Calu3 (cell line): ENCODE measurements at regions not wholly inside any gene's neighbourhood (a gene's known extent, or its start where the extent isn't known, plus 50 kb on each side); places are given as distances from the start of the nearest gene placed in this dataset.

Experiments
- BruUV-seq: library from RNA; stranded (reverse); fragments of 400-500 nt; replicated peaks from 2 replicates; lab custom pipeline; 2021; lab: Mats Ljungman, UMichigan
- CTCF ChIA-PET: fragments of 300-600 bp; sonication (Branson Sonifier 250); formaldehyde crosslinking; loops from one replicate; lab custom pipeline; 2022; ENCODE audit warnings: antibody characterized with exemption; lab: Charles Lee
- DNase-seq: peaks from one replicate; pipeline ENCODE4 v3.0.0; 2022
- H3K27ac Mint-ChIP-seq: one replicate; pipeline ENCODE4 v1.8.0; 2022; ENCODE audit warnings: mixed read lengths; ENCODE audit not compliant: unreplicated experiment
- H3K27me3 Mint-ChIP-seq: one replicate; pipeline ENCODE4 v1.8.0; 2022; ENCODE audit warnings: mixed read lengths; ENCODE audit not compliant: unreplicated experiment
- H3K36me3 Mint-ChIP-seq: one replicate; pipeline ENCODE4 v1.8.0; 2022; ENCODE audit warnings: mild to moderate bottlenecking, moderate library complexity, mixed read lengths; ENCODE audit not compliant: insufficient read depth, unreplicated experiment
- H3K4me1 Mint-ChIP-seq: one replicate; pipeline ENCODE4 v1.8.0; 2022; ENCODE audit warnings: mild to moderate bottlenecking, low read depth, mixed read lengths; ENCODE audit not compliant: unreplicated experiment
- H3K4me3 Mint-ChIP-seq: one replicate; pipeline ENCODE4 v1.8.0; 2022; ENCODE audit warnings: mild to moderate bottlenecking, low read depth, moderate library complexity, mixed read lengths; ENCODE audit not compliant: unreplicated experiment
- H3K9me3 Mint-ChIP-seq: one replicate; pipeline ENCODE4 v1.8.0; 2022; ENCODE audit warnings: low read depth, mixed read lengths; ENCODE audit not compliant: unreplicated experiment
- intact Hi-C: fragments of 100-400 bp; cut with micrococcal nuclease; formaldehyde crosslinking; loops from one replicate; pipeline ENCODE4 v1.10.0; 2022; ENCODE audit not compliant: unreplicated experiment
- TF ChIP-seq, protein P1 (sequence below): fragments of 200-600 bp; IDR thresholded peaks from one replicate; pipeline ENCODE4 v1.8.0; 2022; ENCODE audit warnings: antibody characterized with exemption; ENCODE audit not compliant: unreplicated experiment

DNA sequence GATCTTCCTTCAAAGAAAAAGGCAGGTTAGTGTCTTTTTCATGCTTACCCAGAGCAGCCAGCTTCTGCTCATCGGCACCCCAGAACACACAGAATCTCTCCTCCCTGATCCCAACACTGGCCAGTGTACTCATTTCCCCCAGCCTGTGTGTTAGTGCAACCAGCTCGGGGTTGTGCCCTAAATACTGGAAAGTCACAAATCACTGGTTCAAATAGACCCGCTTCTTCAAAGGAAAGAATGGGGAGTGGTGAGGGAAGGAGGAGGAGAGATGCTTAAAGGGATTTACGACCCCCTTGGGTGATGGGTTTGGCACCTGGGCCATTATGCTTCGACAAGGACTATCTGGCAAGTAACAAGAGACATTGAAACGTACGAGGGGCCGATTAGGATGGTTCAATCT, 114.0 kb downstream of the FOXB1 start:
- H3K9me3 Mint-ChIP-seq, result no peaks in the 10 kb centered on the region
- TF ChIP-seq, protein P1, sequence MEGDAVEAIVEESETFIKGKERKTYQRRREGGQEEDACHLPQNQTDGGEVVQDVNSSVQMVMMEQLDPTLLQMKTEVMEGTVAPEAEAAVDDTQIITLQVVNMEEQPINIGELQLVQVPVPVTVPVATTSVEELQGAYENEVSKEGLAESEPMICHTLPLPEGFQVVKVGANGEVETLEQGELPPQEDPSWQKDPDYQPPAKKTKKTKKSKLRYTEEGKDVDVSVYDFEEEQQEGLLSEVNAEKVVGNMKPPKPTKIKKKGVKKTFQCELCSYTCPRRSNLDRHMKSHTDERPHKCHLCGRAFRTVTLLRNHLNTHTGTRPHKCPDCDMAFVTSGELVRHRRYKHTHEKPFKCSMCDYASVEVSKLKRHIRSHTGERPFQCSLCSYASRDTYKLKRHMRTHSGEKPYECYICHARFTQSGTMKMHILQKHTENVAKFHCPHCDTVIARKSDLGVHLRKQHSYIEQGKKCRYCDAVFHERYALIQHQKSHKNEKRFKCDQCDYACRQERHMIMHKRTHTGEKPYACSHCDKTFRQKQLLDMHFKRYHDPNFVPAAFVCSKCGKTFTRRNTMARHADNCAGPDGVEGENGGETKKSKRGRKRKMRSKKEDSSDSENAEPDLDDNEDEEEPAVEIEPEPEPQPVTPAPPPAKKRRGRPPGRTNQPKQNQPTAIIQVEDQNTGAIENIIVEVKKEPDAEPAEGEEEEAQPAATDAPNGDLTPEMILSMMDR, result no peak
- peaks cover 8% of the 10 kb centered on the region for H3K27me3 Mint-ChIP-seq
- no peak overlapping the region for H3K4me3 Mint-ChIP-seq
- intact Hi-C loops, result no loop called here
- DNase-seq, result no peak
- BruUV-seq, result no TSS peak
- H3K36me3 Mint-ChIP-seq, result no peaks in the 10 kb centered on the region
- no peak overlapping the region for H3K27ac Mint-ChIP-seq
- peaks cover 11% of the 10 kb centered on the region for H3K4me1 Mint-ChIP-seq
- CTCF ChIA-PET, result no interaction called here

DNA sequence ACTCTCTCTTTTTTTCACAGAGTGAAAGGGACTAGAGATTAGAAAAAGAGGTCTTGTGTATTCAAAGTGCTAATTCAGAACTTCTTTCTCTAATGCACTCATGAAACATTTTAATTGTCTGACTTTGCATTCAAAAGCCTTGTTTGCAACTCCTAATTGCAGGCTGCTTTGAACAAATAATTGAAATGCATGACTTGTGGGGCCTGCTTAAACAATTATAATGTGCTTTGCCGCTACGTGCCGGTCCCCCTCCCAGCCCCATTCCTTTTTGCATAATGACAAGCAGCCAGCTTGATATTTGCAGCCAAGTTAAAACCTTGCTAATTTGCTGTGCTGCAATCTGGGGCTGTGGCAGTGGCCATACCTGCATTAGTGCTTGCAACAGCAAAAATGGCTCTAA, 114.5 kb downstream of the FOXB1 start:
- peaks cover 11% of the 10 kb centered on the region for H3K4me1 Mint-ChIP-seq
- no peak overlapping the region for H3K4me3 Mint-ChIP-seq
- TF ChIP-seq, protein P1, result no peak
- H3K36me3 Mint-ChIP-seq, result no peaks in the 10 kb centered on the region
- BruUV-seq, result no TSS peak
- H3K27me3 Mint-ChIP-seq, result peaks cover 8% of the 10 kb centered on the region
- no peak for DNase-seq
- CTCF ChIA-PET, result no interaction called here
- no peak overlapping the region for H3K27ac Mint-ChIP-seq
- intact Hi-C loops, result no loop called here
- no peaks in the 10 kb centered on the region for H3K9me3 Mint-ChIP-seq

DNA sequence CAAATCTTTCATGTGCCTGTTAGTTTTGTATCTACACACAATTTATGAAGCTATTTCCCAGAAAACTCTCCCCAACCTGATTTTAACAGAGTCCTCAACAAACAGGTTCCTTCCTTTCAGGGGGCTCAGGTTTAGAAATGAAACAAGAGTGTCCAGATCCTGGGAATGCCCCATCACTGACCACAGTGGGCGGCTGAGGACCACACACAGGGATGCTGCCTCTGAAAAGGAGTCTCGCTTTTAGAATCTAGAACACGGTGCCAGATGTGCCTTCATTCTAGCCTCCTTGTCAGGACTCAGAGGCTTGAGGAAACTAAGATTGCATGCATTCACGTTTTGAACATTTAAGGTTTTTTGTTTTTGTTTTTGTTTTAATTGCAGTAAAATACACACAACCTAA, 115.0 kb downstream of the FOXB1 start:
- BruUV-seq, result no TSS peak
- Mint-ChIP-seq H3K4me3 (no peak overlapping the region), H3K27ac (no peak overlapping the region), H3K4me1 (peaks cover 11% of the 10 kb centered on the region), H3K36me3 (no peaks in the 10 kb centered on the region), H3K9me3 (no peaks in the 10 kb centered on the region), H3K27me3 (peaks cover 8% of the 10 kb centered on the region)
- TF ChIP-seq, protein P1, result no peak
- CTCF ChIA-PET, result no interaction called here
- intact Hi-C loops, result no loop called here
- DNase-seq, result no peak

DNA sequence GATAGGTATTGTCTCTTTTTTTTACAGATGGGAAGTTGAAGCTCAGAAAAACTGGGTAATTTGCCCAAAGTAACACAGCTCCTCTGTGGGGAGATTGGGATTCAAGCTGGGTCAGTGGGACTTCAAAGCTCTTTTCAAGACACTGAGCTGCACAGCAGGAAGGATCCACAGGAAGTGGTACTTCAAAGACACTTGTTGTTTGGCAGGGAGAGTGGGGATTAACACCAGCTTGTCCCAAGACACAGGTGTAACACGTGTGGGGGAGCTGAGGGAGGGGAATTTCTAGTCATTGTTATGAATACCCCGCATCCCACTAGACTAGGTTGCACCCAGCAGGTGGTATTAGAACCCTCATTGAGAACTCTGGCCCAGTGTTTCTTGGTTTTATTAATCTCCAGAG, 116.0 kb downstream of the FOXB1 start:
- no TSS peak for BruUV-seq

More for the DNA sequence above, 116.0 kb downstream of the FOXB1 start:
- TF ChIP-seq, protein P1, result no peak
- H3K27me3 Mint-ChIP-seq, result peaks cover 8% of the 10 kb centered on the region
- DNase-seq, result no peak
- H3K27ac Mint-ChIP-seq, result no peak overlapping the region
- no peaks in the 10 kb centered on the region for H3K36me3 Mint-ChIP-seq
- H3K4me1 Mint-ChIP-seq, result peaks cover 11% of the 10 kb centered on the region
- no peaks in the 10 kb centered on the region for H3K9me3 Mint-ChIP-seq
- intact Hi-C loops, result no loop called here
- CTCF ChIA-PET, result interaction anchor here (0.6 to 0.7 kb wide), 3 partner anchors 30 to 706 kb away, joined by 3 to 4 read pairs (median 3); no protein-coding TSS in a partner anchor
- no peak overlapping the region for H3K4me3 Mint-ChIP-seq
